H1 (cell line): ENCODE measurements at regions not wholly inside any gene's neighbourhood (a gene's known extent, or its start where the extent isn't known, plus 50 kb on each side); places are given as distances from the start of the nearest gene placed in this dataset.

ENCODE experiments used
- CEBPB ChIP-seq: IDR thresholded peaks from 2 replicates; pipeline ENCODE4 v1.6.1; 2012; ENCODE audit warnings: low read depth, low read length
- GABPA ChIP-seq: IDR thresholded peaks from 2 replicates; pipeline ENCODE4 v1.6.1; 2011; ENCODE audit warnings: mild to moderate bottlenecking, low read length, moderate library complexity, borderline replicate concordance; ENCODE audit not compliant: insufficient read depth
- JUN ChIP-seq: IDR thresholded peaks from 2 replicates; pipeline ENCODE4 v1.6.1; 2011; ENCODE audit warnings: low read depth, mild to moderate bottlenecking, improper control_type of control experiment, low read length
- JUND ChIP-seq: IDR thresholded peaks from 2 replicates; pipeline ENCODE4 v1.6.1; 2011; ENCODE audit warnings: mild to moderate bottlenecking, improper control_type of control experiment, low read length
- NRF1 ChIP-seq: IDR thresholded peaks from 2 replicates; pipeline ENCODE4 v1.6.1; 2011; ENCODE audit warnings: mild to moderate bottlenecking, low read depth, low read length, improper control_type of control experiment
- POLR2A ChIP-seq, 2 experiments: IDR thresholded peaks; 1 replicate in 1 of 2; 2 replicates in 1 of 2; pipeline ENCODE4 v1.6.1; 2011; ENCODE audit warnings: low read depth in 2 of 2, low read length in 2 of 2, mild to moderate bottlenecking in 2 of 2; ENCODE audit errors: control extremely low read depth in 1 of 2
- POLR2AphosphoS5 ChIP-seq: IDR thresholded peaks from 2 replicates; pipeline ENCODE4 v1.6.1; 2011; ENCODE audit warnings: low read depth, low read length
- RAD21 ChIP-seq, 2 experiments: IDR thresholded peaks in 1 of 2; conservative IDR thresholded peaks in 1 of 2; 2 replicates each; pipeline ENCODE4 v1.6.1; 2011; ENCODE audit warnings: low read depth in 2 of 2, low read length in 2 of 2, improper control_type of control experiment in 1 of 2, inconsistent platforms in 1 of 2, mild to moderate bottlenecking in 1 of 2, moderate library complexity in 1 of 2
- SIN3A ChIP-seq, 2 experiments: IDR thresholded peaks in 1 of 2; conservative IDR thresholded peaks in 1 of 2; 2 replicates each; pipeline ENCODE4 v1.6.1; 2011 to 2012; ENCODE audit warnings: low read length in 2 of 2, improper control_type of control experiment in 1 of 2, low read depth in 1 of 2, mild to moderate bottlenecking in 1 of 2
- TF ChIP-seq, protein P1 (sequence below), 3 experiments: IDR thresholded peaks; 1 replicate in 2 of 3; 2 replicates in 1 of 3; pipeline versions ENCODE4 v1.5.1 to v1.6.1; 2011; ENCODE audit warnings: low read length in 3 of 3, mild to moderate bottlenecking in 3 of 3, inconsistent platforms in 2 of 3, low read depth in 1 of 3, moderate library complexity in 1 of 3; ENCODE audit not compliant: insufficient read depth in 1 of 3; ENCODE audit errors: control extremely low read depth in 1 of 3
- TF ChIP-seq, protein P2 (sequence below): IDR thresholded peaks from 2 replicates; pipeline ENCODE4 v1.6.1; 2012; ENCODE audit warnings: low read length, inconsistent platforms

GRCh38 chr2:67986258-67986657 is 76.5 kb downstream of the C1D start:
- TF ChIP-seq POLR2AphosphoS5 = no peak
- TF ChIP-seq, protein P1, sequence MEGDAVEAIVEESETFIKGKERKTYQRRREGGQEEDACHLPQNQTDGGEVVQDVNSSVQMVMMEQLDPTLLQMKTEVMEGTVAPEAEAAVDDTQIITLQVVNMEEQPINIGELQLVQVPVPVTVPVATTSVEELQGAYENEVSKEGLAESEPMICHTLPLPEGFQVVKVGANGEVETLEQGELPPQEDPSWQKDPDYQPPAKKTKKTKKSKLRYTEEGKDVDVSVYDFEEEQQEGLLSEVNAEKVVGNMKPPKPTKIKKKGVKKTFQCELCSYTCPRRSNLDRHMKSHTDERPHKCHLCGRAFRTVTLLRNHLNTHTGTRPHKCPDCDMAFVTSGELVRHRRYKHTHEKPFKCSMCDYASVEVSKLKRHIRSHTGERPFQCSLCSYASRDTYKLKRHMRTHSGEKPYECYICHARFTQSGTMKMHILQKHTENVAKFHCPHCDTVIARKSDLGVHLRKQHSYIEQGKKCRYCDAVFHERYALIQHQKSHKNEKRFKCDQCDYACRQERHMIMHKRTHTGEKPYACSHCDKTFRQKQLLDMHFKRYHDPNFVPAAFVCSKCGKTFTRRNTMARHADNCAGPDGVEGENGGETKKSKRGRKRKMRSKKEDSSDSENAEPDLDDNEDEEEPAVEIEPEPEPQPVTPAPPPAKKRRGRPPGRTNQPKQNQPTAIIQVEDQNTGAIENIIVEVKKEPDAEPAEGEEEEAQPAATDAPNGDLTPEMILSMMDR (IDR thresholded peaks at IDR 0.05; ENCODE audit: control extremely low read depth in 1 of 3, insufficient read depth in 1 of 3, low read depth in 1 of 3, low read length in 3 of 3) = no peak
- TF ChIP-seq JUN = no peak
- no peak for TF ChIP-seq POLR2A (IDR thresholded peaks at IDR 0.05; ENCODE audit: control extremely low read depth in 1 of 2, low read depth in 2 of 2, low read length in 2 of 2)
- no peak for TF ChIP-seq SIN3A (conservative IDR thresholded peaks at IDR 0.05 in 1 of 2, IDR thresholded peaks at IDR 0.05 in 1 of 2; ENCODE audit: low read depth in 1 of 2, low read length in 2 of 2)
- no peak for TF ChIP-seq CEBPB
- no peak for TF ChIP-seq GABPA
- TF ChIP-seq JUND = no peak
- TF ChIP-seq NRF1 = no peak
- no peak for TF ChIP-seq RAD21 (IDR thresholded peaks at IDR 0.05 in 1 of 2, conservative IDR thresholded peaks at IDR 0.05 in 1 of 2; ENCODE audit: low read depth in 2 of 2, low read length in 2 of 2)
- TF ChIP-seq, protein P2, sequence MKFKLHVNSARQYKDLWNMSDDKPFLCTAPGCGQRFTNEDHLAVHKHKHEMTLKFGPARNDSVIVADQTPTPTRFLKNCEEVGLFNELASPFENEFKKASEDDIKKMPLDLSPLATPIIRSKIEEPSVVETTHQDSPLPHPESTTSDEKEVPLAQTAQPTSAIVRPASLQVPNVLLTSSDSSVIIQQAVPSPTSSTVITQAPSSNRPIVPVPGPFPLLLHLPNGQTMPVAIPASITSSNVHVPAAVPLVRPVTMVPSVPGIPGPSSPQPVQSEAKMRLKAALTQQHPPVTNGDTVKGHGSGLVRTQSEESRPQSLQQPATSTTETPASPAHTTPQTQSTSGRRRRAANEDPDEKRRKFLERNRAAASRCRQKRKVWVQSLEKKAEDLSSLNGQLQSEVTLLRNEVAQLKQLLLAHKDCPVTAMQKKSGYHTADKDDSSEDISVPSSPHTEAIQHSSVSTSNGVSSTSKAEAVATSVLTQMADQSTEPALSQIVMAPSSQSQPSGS = no peak
